ENCODE measurements at regions not wholly inside any gene's neighbourhood (a gene's known extent, or its start where the extent isn't known, plus 50 kb on each side); places are given as distances from the start of the nearest gene placed in this dataset.

- H3K4me1 ChIP-seq (ENCODE audit: control insufficient read depth, insufficient read depth, low read length), result peaks cover 3% of the 10 kb centered on the region
- no peak for FAIRE-seq
- H4K20me1 ChIP-seq (ENCODE audit: control insufficient read depth, insufficient read depth), result no peaks in the 10 kb centered on the region
- no peak for DNase-seq (ENCODE audit: low read depth, low spot score)
- SMC1A ChIA-PET (ENCODE audit: uncharacterized antibody, unreplicated experiment), result interaction anchor here (0.6 kb wide), 1 partner anchor 36 kb away, joined by 3 read pairs; no protein-coding TSS in a partner anchor
- no peak overlapping the region for H3K4me3 ChIP-seq
- no peaks in the 10 kb centered on the region for H3K79me2 ChIP-seq (ENCODE audit: control insufficient read depth, insufficient read depth, low read length)
- H3K4me2 ChIP-seq (ENCODE audit: control insufficient read depth, insufficient read depth), result no peak overlapping the region
- in situ Hi-C loops (cut with MboI) (no loop called here), intact Hi-C loops (cut with micrococcal nuclease; ENCODE audit: unreplicated experiment) (no loop called here)
- no peak overlapping the region for H3K27ac ChIP-seq (ENCODE audit: control insufficient read depth, insufficient read depth)
- ATAC-seq, result no peak
- CTCF ChIA-PET, result no interaction called here
- H3K9ac ChIP-seq (ENCODE audit: control insufficient read depth, insufficient read depth, low read length), result no peak overlapping the region
- RAD21 ChIA-PET (ENCODE audit: unreplicated experiment), result no interaction called here
- H3K9me3 ChIP-seq (replicated peaks; ENCODE audit: control insufficient read depth, insufficient read depth, low read length), result no peaks in the 10 kb centered on the region; the same call in 2 of the 3 replicates
- POLR2A ChIA-PET, result no interaction called here
- BruUV-seq (replicated peaks), result no TSS peak
- no peaks in the 10 kb centered on the region for H3K36me3 ChIP-seq (ENCODE audit: control insufficient read depth in 2 of 2, insufficient read depth in 2 of 2, low read length in 1 of 2)
- H2AFZ ChIP-seq (ENCODE audit: control insufficient read depth, low read depth, low read length), result no peak overlapping the region
- H3K27me3 ChIP-seq (replicated peaks in 1 of 2; ENCODE audit: control insufficient read depth in 2 of 2, insufficient read depth in 2 of 2, low read length in 1 of 2), result no peaks in the 10 kb centered on the region
- WGBS (ENCODE audit: insufficient coverage, insufficient replicate concordance, low lambda C conversion rate, missing lambda C conversion rate), result 23% methylated on average over 2 of the region's 2 CpGs
- no peak for TF ChIP-seq BRCA1 (IDR thresholded peaks at IDR 0.05; ENCODE audit: low read depth, low read length)
- TF ChIP-seq SRF (IDR thresholded peaks at IDR 0.05; ENCODE audit: low read depth in 2 of 2, low read length in 2 of 2), result no peak
- TF ChIP-seq E2F8 (IDR thresholded peaks at IDR 0.05; ENCODE audit: low read depth, partially characterized antibody), result no peak
- no peak for TF ChIP-seq LARP7 (IDR thresholded peaks at IDR 0.05)
- no peak for TF ChIP-seq RB1 (IDR thresholded peaks at IDR 0.05; ENCODE audit: borderline replicate concordance)
- no peak for TF ChIP-seq SKIL (IDR thresholded peaks at IDR 0.05; ENCODE audit: low read depth, poor library complexity, severe bottlenecking)
- no peak for TF ChIP-seq NRF1 (conservative IDR thresholded peaks at IDR 0.05; ENCODE audit: low read depth, low read length)
- TF ChIP-seq E2F4 (IDR thresholded peaks at IDR 0.05; ENCODE audit: low read depth, low read length), result no peak
- no peak for TF ChIP-seq HDAC2 (IDR thresholded peaks at IDR 0.05)
- no peak for TF ChIP-seq SREBF2 (IDR thresholded peaks at IDR 0.05; ENCODE audit: low read length)
- no peak for TF ChIP-seq BACH1 (IDR thresholded peaks at IDR 0.05; ENCODE audit: borderline replicate concordance)
- no peak for TF ChIP-seq KAT2A (conservative IDR thresholded peaks at IDR 0.05; ENCODE audit: control insufficient read depth, low read depth, low read length)
- no peak for TF ChIP-seq PBX3 (IDR thresholded peaks at IDR 0.05; ENCODE audit: insufficient replicate concordance, low read depth, low read length)
- TF ChIP-seq IRF4 (IDR thresholded peaks at IDR 0.05; ENCODE audit: low read depth, low read length), result no peak
- TF ChIP-seq NFYB (IDR thresholded peaks at IDR 0.05; ENCODE audit: insufficient read depth, low read depth, low read length), result no peak
- no peak for TF ChIP-seq BHLHE40 (IDR thresholded peaks at IDR 0.05; ENCODE audit: borderline replicate concordance in 1 of 2, low read depth in 2 of 2, low read length in 1 of 2)
These were observed 151.2 kb upstream of the GATB start for GRCh38 chr4:151911970-151912369.

Data from GM12878 (cell line).